ENCODE measurements at regions not wholly inside any gene's neighbourhood (a gene's known extent, or its start where the extent isn't known, plus 50 kb on each side); places are given as distances from the start of the nearest gene placed in this dataset.

DNA sequence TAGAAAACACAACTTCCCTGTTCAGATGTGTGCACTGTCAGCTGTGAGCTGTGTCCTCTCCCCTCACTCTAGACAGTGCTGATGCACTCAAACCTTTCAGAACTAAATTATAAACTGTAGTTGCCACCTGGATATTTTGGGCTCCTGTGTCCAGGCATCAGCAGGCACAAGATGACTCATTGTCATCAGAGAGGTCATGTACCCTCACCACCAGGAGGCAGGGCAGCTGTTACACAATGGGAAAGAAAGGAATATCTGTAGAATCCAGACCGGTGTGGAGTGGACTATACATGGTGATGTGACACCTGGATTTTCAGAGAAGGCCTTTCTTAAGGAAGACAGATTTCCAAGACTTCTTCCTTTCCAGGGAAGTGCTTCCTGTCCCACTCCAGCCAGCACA, 854.4 kb upstream of the AGA start:
- intact Hi-C loops (cut with DNase I; ENCODE audit: low total_unique reads): no loop called here
- DNase-seq (no peak), ATAC-seq (no peak)
- Histone ChIP-seq H3K27ac (no peak overlapping the region), H3K4me1 (no peaks in the 10 kb centered on the region), H3K36me3 (no peaks in the 10 kb centered on the region), H3K27me3 (no peaks in the 10 kb centered on the region), H3K9me3 (no peaks in the 10 kb centered on the region), H3K4me3 (no peak overlapping the region)
- in situ Hi-C loops (cut with MboI; ENCODE audit: low sequenced_read_pairs in 4 of 4): no loop called here
- no peak for TF ChIP-seq POLR2A (IDR thresholded peaks at IDR 0.05)
- TF ChIP-seq, protein P1, sequence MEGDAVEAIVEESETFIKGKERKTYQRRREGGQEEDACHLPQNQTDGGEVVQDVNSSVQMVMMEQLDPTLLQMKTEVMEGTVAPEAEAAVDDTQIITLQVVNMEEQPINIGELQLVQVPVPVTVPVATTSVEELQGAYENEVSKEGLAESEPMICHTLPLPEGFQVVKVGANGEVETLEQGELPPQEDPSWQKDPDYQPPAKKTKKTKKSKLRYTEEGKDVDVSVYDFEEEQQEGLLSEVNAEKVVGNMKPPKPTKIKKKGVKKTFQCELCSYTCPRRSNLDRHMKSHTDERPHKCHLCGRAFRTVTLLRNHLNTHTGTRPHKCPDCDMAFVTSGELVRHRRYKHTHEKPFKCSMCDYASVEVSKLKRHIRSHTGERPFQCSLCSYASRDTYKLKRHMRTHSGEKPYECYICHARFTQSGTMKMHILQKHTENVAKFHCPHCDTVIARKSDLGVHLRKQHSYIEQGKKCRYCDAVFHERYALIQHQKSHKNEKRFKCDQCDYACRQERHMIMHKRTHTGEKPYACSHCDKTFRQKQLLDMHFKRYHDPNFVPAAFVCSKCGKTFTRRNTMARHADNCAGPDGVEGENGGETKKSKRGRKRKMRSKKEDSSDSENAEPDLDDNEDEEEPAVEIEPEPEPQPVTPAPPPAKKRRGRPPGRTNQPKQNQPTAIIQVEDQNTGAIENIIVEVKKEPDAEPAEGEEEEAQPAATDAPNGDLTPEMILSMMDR (IDR thresholded peaks at IDR 0.05 in 4 of 5, conservative IDR thresholded peaks at IDR 0.05 in 1 of 5): no peak

DNA sequence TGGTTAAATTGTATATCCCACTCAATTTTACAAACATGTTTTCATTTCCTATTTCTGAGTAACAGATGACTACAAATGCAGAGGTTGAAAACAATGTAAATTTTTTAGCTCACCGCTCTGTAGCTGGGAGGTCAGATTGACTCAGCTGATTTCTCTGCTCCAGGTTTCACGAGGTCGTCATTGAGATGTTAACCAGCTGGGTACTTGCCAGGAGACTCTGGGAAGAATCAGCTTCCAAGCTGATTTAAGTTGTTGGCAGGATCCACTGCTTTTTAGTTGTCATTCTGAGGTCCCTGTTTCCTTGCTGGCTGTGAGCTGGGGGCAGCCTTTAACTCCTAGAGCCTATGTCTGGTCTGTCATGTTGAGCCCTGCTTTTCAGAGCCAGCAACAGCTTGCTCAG, 864.3 kb upstream of the AGA start:
- DNase-seq (no peak), ATAC-seq (no peak)
- intact Hi-C loops (cut with DNase I; ENCODE audit: low total_unique reads) (no loop called here), in situ Hi-C loops (cut with MboI; ENCODE audit: low sequenced_read_pairs in 4 of 4) (no loop called here)
- Histone ChIP-seq H3K36me3 (no peaks in the 10 kb centered on the region), H3K27me3 (no peaks in the 10 kb centered on the region), H3K4me1 (no peaks in the 10 kb centered on the region), H3K9me3 (no peaks in the 10 kb centered on the region), H3K4me3 (no peak overlapping the region), H3K27ac (no peak overlapping the region)
- TF ChIP-seq POLR2A (IDR thresholded peaks at IDR 0.05): no peak
- TF ChIP-seq, protein P1 (IDR thresholded peaks at IDR 0.05 in 4 of 5, conservative IDR thresholded peaks at IDR 0.05 in 1 of 5): no peak

DNA sequence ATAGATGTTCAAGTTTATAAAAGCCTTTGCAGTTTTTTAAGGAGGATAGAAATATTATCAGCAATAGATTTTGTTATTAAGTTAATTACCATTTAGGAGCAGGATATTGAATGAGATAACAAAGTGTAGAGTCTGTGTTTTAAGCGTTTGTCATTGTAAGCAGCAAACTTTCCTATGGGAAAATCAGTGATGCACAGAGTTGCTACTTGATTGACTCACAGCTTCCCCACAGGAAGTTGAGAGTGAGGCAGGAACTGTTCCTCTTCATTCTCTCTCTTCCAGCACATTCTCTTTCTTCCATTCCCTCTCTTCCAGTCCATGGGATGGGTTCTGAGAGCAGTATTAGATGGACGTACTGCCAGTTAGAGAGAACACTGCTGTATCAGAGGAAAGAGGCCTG, 867.7 kb upstream of the AGA start:
- intact Hi-C loops (cut with DNase I; ENCODE audit: low total_unique reads): no loop called here
- ATAC-seq: no peak
- no peak overlapping the region for H3K4me3 ChIP-seq
- no peaks in the 10 kb centered on the region for H3K27me3 ChIP-seq
- H3K27ac ChIP-seq: no peak overlapping the region
- H3K36me3 ChIP-seq: no peaks in the 10 kb centered on the region
- DNase-seq: no peak
- in situ Hi-C loops (cut with MboI; ENCODE audit: low sequenced_read_pairs in 4 of 4): no loop called here
- TF ChIP-seq, protein P1 (IDR thresholded peaks at IDR 0.05 in 4 of 5, conservative IDR thresholded peaks at IDR 0.05 in 1 of 5): no peak
- no peak for TF ChIP-seq POLR2A (IDR thresholded peaks at IDR 0.05)
- H3K4me1 ChIP-seq: no peaks in the 10 kb centered on the region
- H3K9me3 ChIP-seq: no peaks in the 10 kb centered on the region

DNA sequence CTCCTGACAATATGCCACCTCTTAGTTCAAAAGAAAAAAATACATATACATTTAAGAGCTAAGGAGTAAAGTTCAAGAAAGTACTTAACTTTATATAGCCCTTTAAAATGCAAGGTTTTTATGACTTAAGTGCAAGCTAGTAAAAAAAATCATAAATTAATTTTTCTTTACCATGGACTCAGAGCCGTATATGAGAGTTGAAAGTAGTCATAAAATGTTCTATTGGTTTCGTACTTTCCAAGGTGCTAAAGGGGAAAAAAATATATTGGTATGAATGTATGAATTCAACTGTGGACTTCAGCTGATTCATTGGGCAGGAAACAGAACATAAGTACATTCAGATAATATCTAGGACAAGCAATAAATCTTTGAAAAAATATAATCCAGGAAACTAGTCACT, 869.8 kb upstream of the AGA start:
- Histone ChIP-seq H3K27me3 (no peaks in the 10 kb centered on the region), H3K9me3 (no peaks in the 10 kb centered on the region), H3K4me3 (no peak overlapping the region), H3K4me1 (no peaks in the 10 kb centered on the region), H3K36me3 (no peaks in the 10 kb centered on the region), H3K27ac (no peak overlapping the region)
- intact Hi-C loops (cut with DNase I; ENCODE audit: low total_unique reads): no loop called here
- no peak for DNase-seq
- ATAC-seq: no peak
- TF ChIP-seq POLR2A (IDR thresholded peaks at IDR 0.05): no peak
- TF ChIP-seq, protein P1 (IDR thresholded peaks at IDR 0.05 in 4 of 5, conservative IDR thresholded peaks at IDR 0.05 in 1 of 5): no peak
- in situ Hi-C loops (cut with MboI; ENCODE audit: low sequenced_read_pairs in 4 of 4): no loop called here

DNA sequence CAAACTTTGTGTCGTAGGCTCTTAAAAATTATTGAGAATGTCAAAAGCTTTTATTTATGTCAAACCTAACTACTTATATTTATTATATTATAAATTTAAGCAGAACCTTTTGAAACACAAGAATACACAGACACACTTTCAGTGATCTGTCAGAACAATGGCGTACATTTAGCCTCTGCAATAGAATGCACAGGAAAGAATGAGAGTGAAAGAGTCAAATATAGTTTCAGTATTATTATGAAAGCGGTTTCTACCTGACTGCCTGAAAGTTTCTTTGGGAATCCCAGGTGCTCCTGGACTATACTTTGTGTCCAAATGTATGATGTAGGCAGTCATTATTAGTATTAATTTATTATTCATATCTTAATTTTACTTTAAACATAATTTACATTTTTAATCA, 872.0 kb upstream of the AGA start:
- intact Hi-C loops (cut with DNase I; ENCODE audit: low total_unique reads) (no loop called here), in situ Hi-C loops (cut with MboI; ENCODE audit: low sequenced_read_pairs in 4 of 4) (no loop called here)
- TF ChIP-seq POLR2A (IDR thresholded peaks at IDR 0.05): no peak
- TF ChIP-seq, protein P1 (IDR thresholded peaks at IDR 0.05 in 4 of 5, conservative IDR thresholded peaks at IDR 0.05 in 1 of 5): no peak
- H3K4me1 ChIP-seq: no peaks in the 10 kb centered on the region
- ATAC-seq: no peak
- no peaks in the 10 kb centered on the region for H3K36me3 ChIP-seq
- no peak for DNase-seq
- no peaks in the 10 kb centered on the region for H3K27me3 ChIP-seq
- no peak overlapping the region for H3K27ac ChIP-seq
- H3K4me3 ChIP-seq: no peak overlapping the region
- H3K9me3 ChIP-seq: no peaks in the 10 kb centered on the region

Data from gastrocnemius medialis (tissue), 4 donors.